IMR-90 (cell line): ENCODE measurements at regions not wholly inside any gene's neighbourhood (a gene's known extent, or its start where the extent isn't known, plus 50 kb on each side); places are given as distances from the start of the nearest gene placed in this dataset.

ENCODE experiments used
- CTCF ChIP-seq: conservative IDR thresholded peaks from 2 replicates; pipeline ENCODE4 v1.5.1; 2012; ENCODE audit warnings: mild to moderate bottlenecking, low read depth, low read length, improper control_type of control experiment
- MAZ ChIP-seq: IDR thresholded peaks from 2 replicates; pipeline ENCODE4 v1.6.1; 2012; ENCODE audit warnings: low read depth, mild to moderate bottlenecking, low read length, improper control_type of control experiment, moderate library complexity, borderline replicate concordance
- POLR2A ChIP-seq: IDR thresholded peaks from 2 replicates; pipeline ENCODE4 v1.6.1; 2012; ENCODE audit warnings: mild to moderate bottlenecking, low read depth, low read length

GRCh38 chr2:176637486-176638166 is 368.4 kb downstream of the MTX2 start:
- TF ChIP-seq POLR2A (no peak), CTCF (no peak), MAZ (no peak)
